GM06990 (cell line): ENCODE measurements at regions not wholly inside any gene's neighbourhood (a gene's known extent, or its start where the extent isn't known, plus 50 kb on each side); places are given as distances from the start of the nearest gene placed in this dataset.

Experiments
- DNase-seq: peaks from one replicate; pipeline ENCODE4 v3.0.0-alpha.2; 2011; ENCODE audit not compliant: insufficient read length; ENCODE audit errors: extremely low read depth
- H3K27me3 ChIP-seq: replicated peaks from 2 replicates; pipeline ENCODE4 v1.6.0; 2011; ENCODE audit warnings: low read length; ENCODE audit not compliant: control insufficient read depth, insufficient read depth
- H3K36me3 ChIP-seq: 2 replicates; pipeline ENCODE4 v1.5.1; 2011; ENCODE audit warnings: low read length; ENCODE audit not compliant: control insufficient read depth, insufficient read depth
- H3K4me3 ChIP-seq: replicated peaks from 2 replicates; pipeline ENCODE4 v1.5.1; 2011; ENCODE audit warnings: low read depth, mild to moderate bottlenecking, control low read depth, low read length
- CTCF ChIP-seq: IDR thresholded peaks from 2 replicates; pipeline ENCODE4 v1.5.1; 2011; ENCODE audit warnings: low read length, control low read depth, mild to moderate bottlenecking, inconsistent platforms; ENCODE audit not compliant: insufficient read depth, poor library complexity, severe bottlenecking

- no peak for DNase-seq
- Histone ChIP-seq H3K27me3 (no peaks in the 10 kb centered on the region; the same call in 1 of the 2 replicates), H3K4me3 (no peak overlapping the region), H3K36me3 (no peaks in the 10 kb centered on the region)
- TF ChIP-seq CTCF: no peak
Measured at GRCh38 chr2:59184276-59185020, 943.3 kb upstream of the FANCL start.

- TF ChIP-seq CTCF: no peak
- DNase-seq: no peak
- Histone ChIP-seq H3K27me3 (no peaks in the 10 kb centered on the region; the same call in 1 of the 2 replicates), H3K36me3 (no peaks in the 10 kb centered on the region), H3K4me3 (no peak overlapping the region)
Measured at GRCh38 chr2:59183070-59183469, 941.9 kb upstream of the FANCL start.

GRCh38 chr2:59182249-59182648 is 941.1 kb upstream of the FANCL start:
- no peaks in the 10 kb centered on the region for H3K36me3 ChIP-seq
- no peaks in the 10 kb centered on the region; the same call in 1 of the 2 replicates for H3K27me3 ChIP-seq
- no peak for DNase-seq
- no peak overlapping the region for H3K4me3 ChIP-seq
- TF ChIP-seq CTCF: peak; percentile 55

GRCh38 chr2:59181347-59181746 is 940.2 kb upstream of the FANCL start:
- no peak overlapping the region for H3K4me3 ChIP-seq
- no peaks in the 10 kb centered on the region; the same call in 1 of the 2 replicates for H3K27me3 ChIP-seq
- TF ChIP-seq CTCF: no peak
- H3K36me3 ChIP-seq: no peaks in the 10 kb centered on the region
- DNase-seq: no peak

- Histone ChIP-seq H3K27me3 (no peaks in the 10 kb centered on the region; the same call in 1 of the 2 replicates), H3K36me3 (no peaks in the 10 kb centered on the region), H3K4me3 (no peak overlapping the region)
- no peak for DNase-seq
- TF ChIP-seq CTCF: no peak
Measured at GRCh38 chr2:59180621-59181020, 939.5 kb upstream of the FANCL start.
